ENCODE measurements at regions not wholly inside any gene's neighbourhood (a gene's known extent, or its start where the extent isn't known, plus 50 kb on each side); places are given as distances from the start of the nearest gene placed in this dataset.

GRCh38 chr2:173753441-173753840 lies 211.7 kb downstream of the SP3 start:
- TF ChIP-seq, protein P1, sequence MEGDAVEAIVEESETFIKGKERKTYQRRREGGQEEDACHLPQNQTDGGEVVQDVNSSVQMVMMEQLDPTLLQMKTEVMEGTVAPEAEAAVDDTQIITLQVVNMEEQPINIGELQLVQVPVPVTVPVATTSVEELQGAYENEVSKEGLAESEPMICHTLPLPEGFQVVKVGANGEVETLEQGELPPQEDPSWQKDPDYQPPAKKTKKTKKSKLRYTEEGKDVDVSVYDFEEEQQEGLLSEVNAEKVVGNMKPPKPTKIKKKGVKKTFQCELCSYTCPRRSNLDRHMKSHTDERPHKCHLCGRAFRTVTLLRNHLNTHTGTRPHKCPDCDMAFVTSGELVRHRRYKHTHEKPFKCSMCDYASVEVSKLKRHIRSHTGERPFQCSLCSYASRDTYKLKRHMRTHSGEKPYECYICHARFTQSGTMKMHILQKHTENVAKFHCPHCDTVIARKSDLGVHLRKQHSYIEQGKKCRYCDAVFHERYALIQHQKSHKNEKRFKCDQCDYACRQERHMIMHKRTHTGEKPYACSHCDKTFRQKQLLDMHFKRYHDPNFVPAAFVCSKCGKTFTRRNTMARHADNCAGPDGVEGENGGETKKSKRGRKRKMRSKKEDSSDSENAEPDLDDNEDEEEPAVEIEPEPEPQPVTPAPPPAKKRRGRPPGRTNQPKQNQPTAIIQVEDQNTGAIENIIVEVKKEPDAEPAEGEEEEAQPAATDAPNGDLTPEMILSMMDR (conservative IDR thresholded peaks at IDR 0.05; ENCODE audit: low read depth, low read length): no peak
- no peak for DNase-seq (ENCODE audit: low read depth)
- no peak overlapping the region for H3K4me3 ChIP-seq (ENCODE audit: low read depth, low read length)

DNA sequence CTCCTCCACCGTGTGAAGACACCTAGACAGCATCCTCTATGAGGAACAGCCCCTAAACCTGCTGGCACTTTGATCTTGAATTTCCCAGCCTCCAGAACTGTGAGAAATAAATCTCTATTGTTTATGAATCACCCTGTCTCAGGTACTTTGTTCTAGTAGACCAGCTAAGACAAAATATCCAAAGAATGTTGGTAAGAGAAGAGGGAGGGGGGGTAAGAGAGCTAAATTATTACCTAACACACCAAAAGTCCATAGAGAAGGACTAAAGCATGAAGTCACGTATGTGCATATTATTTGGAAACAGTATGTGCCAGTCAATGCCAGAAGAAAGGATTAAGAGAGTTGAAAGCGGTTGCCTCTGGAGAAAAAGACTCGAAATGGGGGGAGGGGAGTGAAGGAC lies 211.0 kb downstream of the SP3 start:
- TF ChIP-seq, protein P1 (conservative IDR thresholded peaks at IDR 0.05; ENCODE audit: low read depth, low read length): no peak
- no peak for DNase-seq (ENCODE audit: low read depth)
- H3K4me3 ChIP-seq (ENCODE audit: low read depth, low read length): no peak overlapping the region

GRCh38 chr2:173754837-173755236 lies 210.3 kb downstream of the SP3 start:
- H3K4me3 ChIP-seq (ENCODE audit: low read depth, low read length): no peak overlapping the region
- no peak for DNase-seq (ENCODE audit: low read depth)
- TF ChIP-seq, protein P1 (conservative IDR thresholded peaks at IDR 0.05; ENCODE audit: low read depth, low read length): no peak

DNA sequence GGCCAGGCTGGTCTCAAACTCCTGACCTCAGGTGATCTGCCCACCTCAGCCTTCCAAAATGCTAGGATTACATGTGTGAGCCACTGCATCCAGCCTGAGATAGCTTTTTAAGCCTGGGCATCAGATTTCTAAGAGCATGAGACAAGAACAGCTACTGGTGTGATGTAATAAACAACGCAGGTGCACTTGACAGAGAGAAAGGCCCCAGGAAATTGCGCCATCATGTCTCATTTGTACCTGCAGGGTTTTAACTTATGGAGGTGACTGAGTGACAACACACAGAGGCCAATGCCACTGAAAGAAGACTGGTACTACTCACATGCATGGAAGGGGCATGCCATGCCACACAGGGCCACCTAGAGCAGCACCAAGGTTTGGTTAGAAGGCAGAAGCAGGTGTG lies 209.4 kb downstream of the SP3 start:
- no peak overlapping the region for H3K4me3 ChIP-seq (ENCODE audit: low read depth, low read length)
- DNase-seq (ENCODE audit: low read depth): no peak
- TF ChIP-seq, protein P1 (conservative IDR thresholded peaks at IDR 0.05; ENCODE audit: low read depth, low read length): no peak

DNA sequence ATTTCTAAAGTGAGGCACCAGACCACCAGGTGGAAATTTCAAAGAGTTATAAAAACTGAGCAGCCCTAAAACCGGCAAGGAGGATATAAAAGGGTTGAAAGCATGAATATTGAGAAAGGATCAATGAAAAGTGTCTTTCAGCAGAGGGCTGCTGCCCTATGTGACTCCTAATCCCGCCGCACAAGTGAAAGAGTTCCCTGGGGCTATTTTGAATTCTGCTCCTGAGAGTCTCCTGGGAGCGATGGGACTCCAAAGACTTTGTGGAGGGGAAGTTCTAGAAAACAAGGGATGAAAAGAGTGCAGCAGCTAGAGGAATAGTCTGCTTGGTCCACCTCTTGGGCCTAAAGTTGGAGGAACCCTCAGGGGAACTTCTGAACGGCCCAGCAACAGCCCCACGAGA lies 205.2 kb downstream of the SP3 start:
- DNase-seq (ENCODE audit: low read depth): no peak
- TF ChIP-seq, protein P1 (conservative IDR thresholded peaks at IDR 0.05; ENCODE audit: low read depth, low read length): no peak
- no peak overlapping the region for H3K4me3 ChIP-seq (ENCODE audit: low read depth, low read length)

GRCh38 chr2:173760553-173760952 lies 204.6 kb downstream of the SP3 start:
- H3K4me3 ChIP-seq (ENCODE audit: low read depth, low read length): no peak overlapping the region
- TF ChIP-seq, protein P1 (conservative IDR thresholded peaks at IDR 0.05; ENCODE audit: low read depth, low read length): no peak
- no peak for DNase-seq (ENCODE audit: low read depth)

DNA sequence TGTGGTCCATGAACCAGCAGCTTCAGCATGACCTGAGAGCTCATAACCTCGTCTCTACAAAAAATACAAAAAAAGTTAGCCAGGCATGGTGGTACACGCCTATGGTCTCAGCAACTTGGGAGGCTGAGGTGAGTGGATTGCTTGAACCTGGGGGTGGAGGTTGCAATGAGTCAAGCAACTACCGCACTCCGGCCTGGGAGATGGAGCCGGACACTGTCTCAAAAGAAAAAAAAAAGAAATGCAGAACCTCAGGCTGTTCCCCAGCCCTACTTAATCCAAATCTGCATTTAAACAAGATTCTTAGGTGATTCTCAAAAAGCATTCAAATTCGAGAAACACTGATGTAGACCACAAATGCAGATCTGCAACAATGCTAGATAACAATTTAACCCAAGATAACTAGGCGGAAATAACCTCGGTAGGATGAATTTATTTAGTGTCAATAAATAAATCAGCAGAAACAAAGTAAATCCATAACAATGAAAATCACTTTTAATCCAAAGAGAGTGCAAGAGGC lies 203.5 kb downstream of the SP3 start:
- no peak for DNase-seq (ENCODE audit: low read depth)
- H3K4me3 ChIP-seq (ENCODE audit: low read depth, low read length): no peak overlapping the region
- TF ChIP-seq, protein P1 (conservative IDR thresholded peaks at IDR 0.05; ENCODE audit: low read depth, low read length): no peak

Measured in epithelial cell of proximal tubule (primary cell).